Endothelial cell (in vitro differentiated cells): ENCODE measurements at regions not wholly inside any gene's neighbourhood (a gene's known extent, or its start where the extent isn't known, plus 50 kb on each side); places are given as distances from the start of the nearest gene placed in this dataset.

Experiments
- DNase-seq: peaks from one replicate; pipeline ENCODE4 v3.0.0; 2021; ENCODE audit warnings: low spot score
- H3K27ac Mint-ChIP-seq: one replicate; pipeline ENCODE4 v1.8.0; 2021; ENCODE audit warnings: mixed read lengths, inconsistent platforms; ENCODE audit not compliant: unreplicated experiment
- H3K27me3 Mint-ChIP-seq: one replicate; pipeline ENCODE4 v1.8.0; 2021; ENCODE audit warnings: mild to moderate bottlenecking, moderate library complexity, mixed read lengths, inconsistent platforms; ENCODE audit not compliant: unreplicated experiment
- H3K36me3 Mint-ChIP-seq: one replicate; pipeline ENCODE4 v1.8.0; 2021; ENCODE audit warnings: mild to moderate bottlenecking, low read depth, mixed read lengths, inconsistent platforms; ENCODE audit not compliant: unreplicated experiment
- H3K4me1 Mint-ChIP-seq: one replicate; pipeline ENCODE4 v1.8.0; 2021; ENCODE audit warnings: mild to moderate bottlenecking, mixed read lengths, inconsistent platforms; ENCODE audit not compliant: unreplicated experiment
- H3K4me3 Mint-ChIP-seq: one replicate; pipeline ENCODE4 v1.8.0; 2021; ENCODE audit warnings: mild to moderate bottlenecking, mixed read lengths, inconsistent platforms; ENCODE audit not compliant: unreplicated experiment
- H3K9me3 Mint-ChIP-seq: one replicate; pipeline ENCODE4 v1.8.0; 2021; ENCODE audit warnings: mixed read lengths, inconsistent platforms; ENCODE audit not compliant: unreplicated experiment
- CTCF ChIP-seq: fragments of 200-600 bp; sonication (generic); IDR thresholded peaks from one replicate; pipeline ENCODE4 v1.5.0; 2021; ENCODE audit warnings: antibody characterized with exemption; ENCODE audit not compliant: unreplicated experiment

- Mint-ChIP-seq H3K27ac (no peak overlapping the region), H3K9me3 (no peaks in the 10 kb centered on the region), H3K27me3 (peaks cover 2% of the 10 kb centered on the region), H3K36me3 (no peaks in the 10 kb centered on the region), H3K4me3 (no peak overlapping the region), H3K4me1 (no peaks in the 10 kb centered on the region)
- DNase-seq: no peak
- no peak for TF ChIP-seq CTCF
These were observed 442.2 kb upstream of the SPTLC3 start for GRCh38 chr20:12566596-12566995.

GRCh38 chr20:12570371-12570770 is 438.4 kb upstream of the SPTLC3 start:
- Mint-ChIP-seq H3K9me3 (no peaks in the 10 kb centered on the region), H3K27me3 (no peaks in the 10 kb centered on the region), H3K36me3 (no peaks in the 10 kb centered on the region), H3K4me3 (no peak overlapping the region), H3K4me1 (no peaks in the 10 kb centered on the region), H3K27ac (no peak overlapping the region)
- DNase-seq: peak; percentile 57
- TF ChIP-seq CTCF: peak; percentile 35

- Mint-ChIP-seq H3K4me3 (no peak overlapping the region), H3K36me3 (no peaks in the 10 kb centered on the region), H3K27me3 (no peaks in the 10 kb centered on the region), H3K9me3 (no peaks in the 10 kb centered on the region), H3K27ac (no peak overlapping the region), H3K4me1 (no peaks in the 10 kb centered on the region)
- no peak for TF ChIP-seq CTCF
- DNase-seq: no peak
These were observed 435.3 kb upstream of the SPTLC3 start for GRCh38 chr20:12573442-12573841.

- H3K36me3 Mint-ChIP-seq: no peaks in the 10 kb centered on the region
- no peaks in the 10 kb centered on the region for H3K4me1 Mint-ChIP-seq
- H3K4me3 Mint-ChIP-seq: no peak overlapping the region
- H3K27me3 Mint-ChIP-seq: no peaks in the 10 kb centered on the region
- no peak for DNase-seq
- no peak for TF ChIP-seq CTCF
- H3K9me3 Mint-ChIP-seq: no peaks in the 10 kb centered on the region
- H3K27ac Mint-ChIP-seq: no peak overlapping the region
These were observed 433.2 kb upstream of the SPTLC3 start for GRCh38 chr20:12575352-12576095.

GRCh38 chr20:12577213-12577612 is 431.6 kb upstream of the SPTLC3 start:
- H3K27me3 Mint-ChIP-seq: no peaks in the 10 kb centered on the region
- no peaks in the 10 kb centered on the region for H3K36me3 Mint-ChIP-seq
- no peaks in the 10 kb centered on the region for H3K9me3 Mint-ChIP-seq
- no peak for TF ChIP-seq CTCF
- no peaks in the 10 kb centered on the region for H3K4me1 Mint-ChIP-seq
- DNase-seq: no peak
- H3K27ac Mint-ChIP-seq: no peak overlapping the region
- H3K4me3 Mint-ChIP-seq: no peak overlapping the region
